H9 (cell line): ENCODE measurements at regions not wholly inside any gene's neighbourhood (a gene's known extent, or its start where the extent isn't known, plus 50 kb on each side); places are given as distances from the start of the nearest gene placed in this dataset.
A peak's percentile ranks its signal among the peaks of the same experiment; 100 is the strongest.

ENCODE experiments used
- DNase-seq: peaks from one replicate; pipeline ENCODE4 v3.0.0-alpha.2; 2017
- H2AFZ ChIP-seq: one replicate; pipeline ENCODE4 v1.6.1; 2013; ENCODE audit warnings: mild to moderate bottlenecking, low read length, control low read depth, moderate library complexity
- H2AK5ac ChIP-seq: 2 replicates; pipeline ENCODE4 v1.6.1; 2013; ENCODE audit warnings: low read length, control low read depth, mixed read lengths; ENCODE audit not compliant: insufficient read length
- H2BK120ac ChIP-seq: one replicate; pipeline ENCODE4 v1.6.1; 2013; ENCODE audit warnings: low read depth, mild to moderate bottlenecking, low read length, control low read depth, inconsistent platforms; ENCODE audit not compliant: poor library complexity, severe bottlenecking
- H2BK12ac ChIP-seq: 2 replicates; pipeline ENCODE4 v1.6.1; 2013; ENCODE audit warnings: low read length, control low read depth, mixed read lengths, low read depth; ENCODE audit not compliant: insufficient read length
- H2BK15ac ChIP-seq: 2 replicates; pipeline ENCODE4 v1.6.1; 2013; ENCODE audit warnings: low read depth, low read length, control low read depth
- H2BK20ac ChIP-seq: one replicate; pipeline ENCODE4 v1.6.1; 2013; ENCODE audit warnings: low read depth, mild to moderate bottlenecking, low read length, control low read depth, inconsistent platforms; ENCODE audit not compliant: poor library complexity, severe bottlenecking
- H2BK5ac ChIP-seq: 2 replicates; pipeline ENCODE4 v1.6.1; 2013; ENCODE audit warnings: low read length, control low read depth, mixed read lengths; ENCODE audit not compliant: insufficient read length
- H3K14ac ChIP-seq: 2 replicates; pipeline ENCODE4 v1.6.1; 2013; ENCODE audit warnings: low read length, control low read depth; ENCODE audit not compliant: insufficient read depth
- H3K18ac ChIP-seq: 2 replicates; pipeline ENCODE4 v1.6.1; 2013; ENCODE audit warnings: low read depth, mild to moderate bottlenecking, mixed read lengths, low read length, control low read depth; ENCODE audit not compliant: insufficient read length
- H3K23ac ChIP-seq: 2 replicates; pipeline ENCODE4 v1.6.1; 2013; ENCODE audit warnings: low read length, control low read depth, mixed read lengths, low read depth; ENCODE audit not compliant: insufficient read length
- H3K23me2 ChIP-seq: 2 replicates; pipeline ENCODE4 v1.6.1; 2013; ENCODE audit warnings: low read depth, mild to moderate bottlenecking, mixed read lengths, low read length, control low read depth; ENCODE audit not compliant: insufficient read length, poor library complexity, severe bottlenecking
- H3K27ac ChIP-seq: 2 replicates; pipeline ENCODE4 v1.5.1; 2013; ENCODE audit warnings: low read length, control low read depth, mixed read lengths, low read depth; ENCODE audit not compliant: insufficient read length
- H3K27me3 ChIP-seq: 2 replicates; pipeline ENCODE4 v1.6.1; 2013; ENCODE audit warnings: low read length, control low read depth, inconsistent platforms; ENCODE audit not compliant: insufficient read depth
- H3K4ac ChIP-seq: 2 replicates; pipeline ENCODE4 v1.6.1; 2013; ENCODE audit warnings: low read depth, mild to moderate bottlenecking, control low read depth, inconsistent platforms, low read length, moderate library complexity
- H3K4me1 ChIP-seq: 2 replicates; pipeline ENCODE4 v1.6.1; 2013; ENCODE audit warnings: low read length, control low read depth, inconsistent platforms; ENCODE audit not compliant: insufficient read depth
- H3K4me2 ChIP-seq: 2 replicates; pipeline ENCODE4 v1.6.1; 2013; ENCODE audit warnings: low read length, control low read depth, mixed read lengths; ENCODE audit not compliant: insufficient read length, insufficient read depth
- H3K56ac ChIP-seq: 2 replicates; pipeline ENCODE4 v1.6.1; 2013; ENCODE audit warnings: low read depth, mild to moderate bottlenecking, mixed read lengths, low read length, control low read depth; ENCODE audit not compliant: insufficient read length
- H3K79me1 ChIP-seq: 2 replicates; pipeline ENCODE4 v1.6.1; 2013; ENCODE audit warnings: low read depth, mild to moderate bottlenecking, moderate library complexity, low read length, control low read depth, inconsistent platforms; ENCODE audit not compliant: insufficient read depth, poor library complexity, severe bottlenecking
- H3K79me2 ChIP-seq: 2 replicates; pipeline ENCODE4 v1.6.1; 2013; ENCODE audit warnings: low read length, control low read depth, inconsistent platforms; ENCODE audit not compliant: insufficient read depth
- H3K9ac ChIP-seq: 2 replicates; pipeline ENCODE4 v1.6.1; 2013; ENCODE audit warnings: low read length, control low read depth, mixed read lengths; ENCODE audit not compliant: insufficient read length; ENCODE audit errors: extremely low read depth
- H3K9me3 ChIP-seq: one replicate; pipeline ENCODE4 v1.6.1; 2013; ENCODE audit warnings: low read depth, low read length, inconsistent platforms; ENCODE audit not compliant: control insufficient read depth
- H3T11ph ChIP-seq: one replicate; pipeline ENCODE4 v1.6.1; 2013; ENCODE audit warnings: mild to moderate bottlenecking, low read length, control low read depth, inconsistent platforms
- H4K20me1 ChIP-seq: one replicate; pipeline ENCODE4 v1.6.1; 2013; ENCODE audit not compliant: control insufficient read depth, insufficient read length, insufficient read depth
- H4K5ac ChIP-seq: 2 replicates; pipeline ENCODE4 v1.6.1; 2013; ENCODE audit warnings: low read depth, mild to moderate bottlenecking, mixed read lengths, low read length, control low read depth; ENCODE audit not compliant: insufficient read length
- H4K8ac ChIP-seq: replicated peaks from 2 replicates; pipeline ENCODE4 v1.6.1; 2013; ENCODE audit warnings: low read length, control low read depth, mixed read lengths, low read depth; ENCODE audit not compliant: insufficient read length
- H4K91ac ChIP-seq: 2 replicates; pipeline ENCODE4 v1.6.1; 2013; ENCODE audit warnings: low read depth, mild to moderate bottlenecking, moderate library complexity, mixed read lengths, low read length, control low read depth; ENCODE audit not compliant: insufficient read length
- H3K27ac Mint-ChIP-seq, 3 experiments: 2 replicates in 2 of 3; 3 replicates in 1 of 3; pipeline ENCODE4 v1.8.0; 2020 to 2021; ENCODE audit warnings: mixed read lengths in 3 of 3, mild to moderate bottlenecking in 1 of 3, moderate library complexity in 1 of 3
- H3K27me3 Mint-ChIP-seq: 2 replicates; pipeline ENCODE4 v1.8.0; 2021; ENCODE audit warnings: low read depth, mild to moderate bottlenecking, moderate library complexity, mixed read lengths
- H3K36me3 Mint-ChIP-seq, 3 experiments: 2 replicates in 2 of 3; 3 replicates in 1 of 3; pipeline ENCODE4 v1.8.0; 2020 to 2021; ENCODE audit warnings: low read depth in 3 of 3, mixed read lengths in 3 of 3; ENCODE audit not compliant: insufficient read depth in 1 of 3
- H3K4me1 Mint-ChIP-seq, 2 experiments: 2 replicates each; pipeline ENCODE4 v1.8.0; 2020; ENCODE audit warnings: mixed read lengths in 2 of 2
- H3K4me3 Mint-ChIP-seq, 2 experiments: 2 replicates in 1 of 2; 3 replicates in 1 of 2; pipeline ENCODE4 v1.8.0; 2020 to 2021; ENCODE audit warnings: mild to moderate bottlenecking in 2 of 2, mixed read lengths in 2 of 2, moderate library complexity in 1 of 2
- H3K9me3 Mint-ChIP-seq, 2 experiments: 2 replicates in 1 of 2; 3 replicates in 1 of 2; pipeline ENCODE4 v1.8.0; 2020; ENCODE audit warnings: mild to moderate bottlenecking in 2 of 2, mixed read lengths in 2 of 2, moderate library complexity in 1 of 2
- WGBS: extraction: QIAGEN DNeasy Blood & Tissue Kit; methylation state at CpG from one replicate; pipeline ENCODE4 v1.1.7; 2013; ENCODE audit warnings: missing lambda C conversion rate, low lambda C conversion rate, mixed read lengths; ENCODE audit not compliant: insufficient read length; ENCODE audit errors: extremely low coverage; 5-methylcytosine and 5-hydroxymethylcytosine counted together
- TF ChIP-seq, protein P1 (sequence below): fragments of 200-600 bp; sonication (generic); conservative IDR thresholded peaks from 3 replicates; pipeline ENCODE4 v1.8.0; 2021; ENCODE audit warnings: antibody characterized with exemption, mild to moderate bottlenecking

GRCh38 chr6:102798636-102799035 lies 1405.1 kb downstream of the GRIK2 start:
- Histone ChIP-seq H2BK12ac (no peak overlapping the region), H3K23ac (no peak overlapping the region), H3T11ph (no peak overlapping the region), H2BK20ac (no peak overlapping the region), H3K23me2 (no peaks in the 10 kb centered on the region), H3K4me1 (no peaks in the 10 kb centered on the region), H4K8ac (no peak overlapping the region), H2AFZ (no peak overlapping the region), H3K79me1 (no peaks in the 10 kb centered on the region), H3K79me2 (no peaks in the 10 kb centered on the region), H2BK120ac (no peak overlapping the region), H3K4ac (no peak overlapping the region), H3K18ac (no peak overlapping the region), H3K9me3 (no peaks in the 10 kb centered on the region), H3K27ac (no peak overlapping the region), H3K14ac (peak overlapping the region; percentile 50; the same call in 1 of the 2 replicates), H3K4me2 (peak overlapping the region; percentile 37), H4K5ac (no peak overlapping the region), H4K91ac (no peak overlapping the region), H3K9ac (no peak overlapping the region), H2AK5ac (no peak overlapping the region), H3K27me3 (no peaks in the 10 kb centered on the region), H3K56ac (no peak overlapping the region), H2BK15ac (no peak overlapping the region), H4K20me1 (no peaks in the 10 kb centered on the region), H2BK5ac (no peak overlapping the region)
- no peaks in the 10 kb centered on the region for H3K36me3 Mint-ChIP-seq
- no peaks in the 10 kb centered on the region for H3K27me3 Mint-ChIP-seq
- peaks cover 5 to 9% of the 10 kb centered on the region in 2 experiments; a peak in 3 of 4 replicates for H3K4me1 Mint-ChIP-seq
- no peaks in the 10 kb centered on the region for H3K9me3 Mint-ChIP-seq
- TF ChIP-seq, protein P1, sequence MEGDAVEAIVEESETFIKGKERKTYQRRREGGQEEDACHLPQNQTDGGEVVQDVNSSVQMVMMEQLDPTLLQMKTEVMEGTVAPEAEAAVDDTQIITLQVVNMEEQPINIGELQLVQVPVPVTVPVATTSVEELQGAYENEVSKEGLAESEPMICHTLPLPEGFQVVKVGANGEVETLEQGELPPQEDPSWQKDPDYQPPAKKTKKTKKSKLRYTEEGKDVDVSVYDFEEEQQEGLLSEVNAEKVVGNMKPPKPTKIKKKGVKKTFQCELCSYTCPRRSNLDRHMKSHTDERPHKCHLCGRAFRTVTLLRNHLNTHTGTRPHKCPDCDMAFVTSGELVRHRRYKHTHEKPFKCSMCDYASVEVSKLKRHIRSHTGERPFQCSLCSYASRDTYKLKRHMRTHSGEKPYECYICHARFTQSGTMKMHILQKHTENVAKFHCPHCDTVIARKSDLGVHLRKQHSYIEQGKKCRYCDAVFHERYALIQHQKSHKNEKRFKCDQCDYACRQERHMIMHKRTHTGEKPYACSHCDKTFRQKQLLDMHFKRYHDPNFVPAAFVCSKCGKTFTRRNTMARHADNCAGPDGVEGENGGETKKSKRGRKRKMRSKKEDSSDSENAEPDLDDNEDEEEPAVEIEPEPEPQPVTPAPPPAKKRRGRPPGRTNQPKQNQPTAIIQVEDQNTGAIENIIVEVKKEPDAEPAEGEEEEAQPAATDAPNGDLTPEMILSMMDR: peak; percentile 77
- H3K4me3 Mint-ChIP-seq: peak overlapping the region; percentile 86
- DNase-seq: peak; percentile 77
- no CpG with 5 or more reads among the region's 13 CpGs for WGBS
- H3K27ac Mint-ChIP-seq: peak overlapping the region in 2 of 3 experiments; percentile 82 to 87; a peak in 4 of 7 replicates
